HUES6 (cell line): ENCODE measurements at regions not wholly inside any gene's neighbourhood (a gene's known extent, or its start where the extent isn't known, plus 50 kb on each side); places are given as distances from the start of the nearest gene placed in this dataset.
"Not testable (repeated sequence)": the region's sequence is repeated elsewhere in the genome, so short reads cannot be mapped to it uniquely, and the experiment has no call there.

Source experiments
- H3K27ac ChIP-seq: 2 replicates; pipeline ENCODE4 v1.7.0; 2013; ENCODE audit warnings: low read depth, mild to moderate bottlenecking, low read length, inconsistent platforms
- H3K27me3 ChIP-seq: 2 replicates; pipeline ENCODE4 v1.6.1; 2013; ENCODE audit warnings: low read length; ENCODE audit not compliant: control insufficient read depth, insufficient read depth
- H3K36me3 ChIP-seq: 2 replicates; pipeline ENCODE4 v1.6.1; 2013; ENCODE audit warnings: low read length; ENCODE audit not compliant: control insufficient read depth, insufficient read depth
- H3K4me1 ChIP-seq: 2 replicates; pipeline ENCODE4 v1.6.1; 2013; ENCODE audit warnings: low read length; ENCODE audit not compliant: control insufficient read depth, insufficient read depth
- H3K4me3 ChIP-seq: 2 replicates; pipeline ENCODE4 v1.5.1; 2013; ENCODE audit warnings: low read depth, low read length
- H3K9ac ChIP-seq: one replicate; pipeline ENCODE4 v1.6.1; 2013; ENCODE audit warnings: mild to moderate bottlenecking, low read length
- H3K9me3 ChIP-seq: 2 replicates; pipeline ENCODE4 v1.6.1; 2013; ENCODE audit warnings: low read depth, low read length; ENCODE audit not compliant: control insufficient read depth, insufficient read depth

DNA sequence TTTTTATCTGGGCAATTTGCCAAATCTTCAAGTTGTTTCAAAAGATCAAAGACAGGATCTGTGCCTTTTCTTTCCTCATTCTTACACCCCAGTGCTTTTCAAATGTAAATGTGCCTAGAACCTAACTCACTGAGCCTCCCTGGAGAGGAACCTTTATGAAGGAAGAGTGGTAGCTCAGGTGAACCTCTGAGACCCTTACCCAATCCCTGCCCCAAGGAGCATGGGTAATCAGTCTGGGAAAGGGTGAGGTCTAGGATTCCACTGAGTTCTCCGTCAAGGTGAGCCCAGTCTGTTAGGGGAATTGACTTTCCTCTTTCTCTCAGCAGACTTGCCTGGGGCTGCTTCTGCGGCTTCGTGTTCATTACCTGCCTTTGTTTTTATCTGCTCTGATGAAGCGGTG, 88.1 kb upstream of the MAP4K4 start:
- H3K4me1 ChIP-seq = peaks cover 5% of the 10 kb centered on the region; the same call in 1 of the 2 replicates
- H3K9me3 ChIP-seq = peaks cover 9% of the 10 kb centered on the region; the same call in 1 of the 2 replicates
- H3K9ac ChIP-seq = no peak overlapping the region
- H3K27me3 ChIP-seq = no peaks in the 10 kb centered on the region
- H3K27ac ChIP-seq = no peak overlapping the region; the same call in 1 of the 2 replicates
- H3K36me3 ChIP-seq = no peaks in the 10 kb centered on the region
- H3K4me3 ChIP-seq = no peak overlapping the region

DNA sequence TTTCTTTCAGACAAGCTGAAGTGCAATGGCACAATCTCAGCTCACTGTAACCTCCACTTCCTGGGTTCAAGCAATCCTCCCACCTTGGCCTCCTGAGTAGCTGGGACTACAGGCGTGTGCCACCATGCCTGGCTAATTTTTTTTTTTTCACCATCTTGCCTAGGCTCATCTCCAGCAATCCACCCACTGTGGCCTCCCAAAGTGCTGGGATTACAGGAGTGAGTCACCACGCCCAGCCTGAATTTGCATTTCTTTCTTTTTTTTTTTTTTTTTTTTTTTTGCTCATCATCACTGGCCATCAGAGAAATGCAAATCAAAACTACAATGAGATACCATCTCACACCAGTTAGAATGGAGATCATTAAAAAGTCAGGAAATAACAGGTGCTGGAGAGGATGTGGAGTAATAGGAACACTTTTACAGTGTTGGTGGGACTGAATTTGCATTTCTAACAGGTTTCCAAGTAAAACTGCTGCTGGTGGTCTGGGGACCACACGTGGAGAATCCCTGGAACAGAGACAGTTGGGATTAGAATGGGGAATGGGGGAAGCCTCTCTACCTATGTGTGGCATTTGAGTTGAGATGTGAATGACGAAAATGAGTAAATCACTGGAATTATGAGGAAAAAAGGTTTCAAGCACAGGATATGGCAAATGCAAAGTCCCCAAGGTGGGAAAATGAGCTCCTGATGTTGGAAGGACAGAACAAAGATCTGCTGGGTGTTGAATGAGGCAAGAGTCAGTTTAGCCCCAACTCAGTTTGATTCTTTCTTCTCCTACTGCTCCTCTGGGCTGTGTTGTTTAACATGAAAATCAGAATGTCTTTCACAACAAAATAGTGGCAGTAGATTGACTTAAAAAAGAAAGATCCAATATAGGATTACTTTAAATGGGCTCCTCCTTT, 88.8 kb upstream of the MAP4K4 start:
- H3K36me3 ChIP-seq = no peaks in the 10 kb centered on the region
- H3K9me3 ChIP-seq = peaks cover 9% of the 10 kb centered on the region; the same call in 1 of the 2 replicates
- no peaks in the 10 kb centered on the region for H3K27me3 ChIP-seq
- no peak overlapping the region for H3K4me3 ChIP-seq
- H3K4me1 ChIP-seq = peaks cover 5% of the 10 kb centered on the region; the same call in 1 of the 2 replicates
- no peak overlapping the region for H3K9ac ChIP-seq
- H3K27ac ChIP-seq = peak overlapping the region; percentile 9; the same call in 1 of the 2 replicates

DNA sequence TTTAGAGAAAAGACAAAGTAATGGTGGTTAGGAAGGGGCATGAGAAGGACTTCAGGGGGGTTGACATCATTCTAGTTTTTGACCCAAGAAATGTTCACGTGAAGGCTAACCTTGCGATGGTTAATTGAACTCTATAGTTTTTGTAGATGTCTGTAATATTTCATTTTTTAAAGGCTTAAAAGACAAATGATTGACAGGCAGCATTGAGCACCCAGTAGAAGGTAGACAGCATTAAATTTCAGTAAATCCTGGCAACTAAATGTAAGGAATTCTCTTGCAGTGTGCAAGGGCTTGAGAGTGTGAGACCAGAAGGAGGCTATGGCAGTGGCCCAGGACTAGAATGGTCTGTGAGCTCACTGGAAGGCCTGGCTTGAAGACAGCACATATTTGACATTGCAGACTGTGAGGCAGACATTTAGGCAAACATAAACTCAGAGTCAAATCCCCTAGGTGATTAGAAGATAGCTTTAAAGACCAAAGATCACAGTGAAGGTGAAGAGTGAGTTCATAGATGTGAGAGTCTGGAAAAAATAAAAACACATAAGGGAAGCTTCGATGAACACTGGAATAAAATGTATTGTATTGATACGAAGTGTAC, 100.1 kb upstream of the MAP4K4 start:
- no peak overlapping the region for H3K4me3 ChIP-seq

DNA sequence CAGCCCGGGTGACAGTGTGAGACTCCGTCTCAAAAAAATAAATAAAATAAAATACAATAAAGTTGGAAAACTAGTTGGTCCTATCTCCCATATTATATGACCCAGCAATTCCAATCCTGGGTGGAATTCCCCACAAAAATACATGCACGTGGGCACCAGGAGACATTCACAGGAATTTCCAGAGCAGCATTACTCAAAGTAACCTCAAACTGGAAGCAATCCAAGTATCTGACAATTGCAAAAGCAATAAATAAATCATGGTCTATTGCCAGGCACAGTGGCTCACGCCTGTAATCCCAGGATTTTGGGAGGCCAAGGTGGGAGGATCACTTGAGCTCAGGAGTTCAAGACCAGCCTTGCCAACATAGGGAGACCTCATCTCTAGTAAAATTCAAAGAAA, 101.2 kb upstream of the MAP4K4 start:
- Histone ChIP-seq H3K9ac (no peak overlapping the region), H3K4me1 (no peaks in the 10 kb centered on the region), H3K36me3 (no peaks in the 10 kb centered on the region)

More for the DNA sequence above, 100.1 kb upstream of the MAP4K4 start:
- Histone ChIP-seq H3K4me1 (no peaks in the 10 kb centered on the region), H3K27ac (no peak overlapping the region), H3K27me3 (no peaks in the 10 kb centered on the region), H3K36me3 (no peaks in the 10 kb centered on the region), H3K9ac (no peak overlapping the region), H3K9me3 (no peaks in the 10 kb centered on the region)

DNA sequence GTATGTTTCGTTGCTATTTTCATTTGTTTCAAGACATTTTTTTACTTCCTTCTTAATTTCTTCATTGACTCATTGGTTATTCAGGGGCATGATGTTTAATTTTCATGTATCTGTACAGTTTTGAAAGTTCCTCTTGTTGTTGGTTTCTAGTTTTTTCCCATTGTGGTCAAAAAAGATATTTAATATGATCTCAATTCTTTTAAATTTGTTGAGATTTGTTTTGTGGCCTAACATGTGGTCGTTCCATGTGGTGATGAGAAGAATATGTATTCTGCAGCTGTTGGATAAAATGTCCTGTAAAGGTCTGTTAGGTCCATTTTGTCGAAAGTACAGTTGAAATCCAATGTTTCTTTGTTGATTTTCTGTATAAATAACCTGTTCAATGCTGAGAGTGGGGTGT, 110.3 kb upstream of the MAP4K4 start:
- no peaks in the 10 kb centered on the region for H3K36me3 ChIP-seq
- H3K27me3 ChIP-seq = no peaks in the 10 kb centered on the region

More for the DNA sequence above, 101.2 kb upstream of the MAP4K4 start:
- no peak overlapping the region for H3K27ac ChIP-seq
- H3K4me3 ChIP-seq = no peak overlapping the region
- H3K27me3 ChIP-seq = no peaks in the 10 kb centered on the region
- H3K9me3 ChIP-seq = no peaks in the 10 kb centered on the region

DNA sequence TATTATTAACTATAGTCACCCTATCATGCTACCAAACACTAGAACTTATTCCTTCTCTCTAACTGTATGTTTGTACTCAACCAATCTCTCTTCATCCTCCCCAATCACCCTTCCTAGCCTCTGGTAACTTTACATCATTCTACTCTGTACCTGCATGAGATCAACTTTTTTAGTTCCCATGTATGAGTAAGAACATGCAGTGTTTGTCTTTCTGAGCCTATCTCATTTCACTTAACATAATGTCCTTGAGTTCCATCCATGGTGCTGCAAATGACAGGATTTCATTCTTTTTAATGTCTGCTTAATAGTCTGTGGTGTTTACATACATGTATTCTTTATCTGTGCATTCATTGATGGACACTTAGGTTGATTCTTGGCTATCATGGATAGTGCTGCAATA, 108.9 kb upstream of the RFX8 start:
- Histone ChIP-seq H3K27ac (no peak overlapping the region), H3K9ac (no peak overlapping the region), H3K4me3 (no peak overlapping the region), H3K36me3 (no peaks in the 10 kb centered on the region), H3K27me3 (no peaks in the 10 kb centered on the region), H3K9me3 (no peaks in the 10 kb centered on the region), H3K4me1 (no peaks in the 10 kb centered on the region)

More for the DNA sequence above, 110.3 kb upstream of the MAP4K4 start:
- no peak overlapping the region for H3K4me3 ChIP-seq
- H3K9ac ChIP-seq = no peak overlapping the region
- H3K4me1 ChIP-seq = no peaks in the 10 kb centered on the region
- no peak overlapping the region for H3K27ac ChIP-seq
- no peaks in the 10 kb centered on the region for H3K9me3 ChIP-seq

DNA sequence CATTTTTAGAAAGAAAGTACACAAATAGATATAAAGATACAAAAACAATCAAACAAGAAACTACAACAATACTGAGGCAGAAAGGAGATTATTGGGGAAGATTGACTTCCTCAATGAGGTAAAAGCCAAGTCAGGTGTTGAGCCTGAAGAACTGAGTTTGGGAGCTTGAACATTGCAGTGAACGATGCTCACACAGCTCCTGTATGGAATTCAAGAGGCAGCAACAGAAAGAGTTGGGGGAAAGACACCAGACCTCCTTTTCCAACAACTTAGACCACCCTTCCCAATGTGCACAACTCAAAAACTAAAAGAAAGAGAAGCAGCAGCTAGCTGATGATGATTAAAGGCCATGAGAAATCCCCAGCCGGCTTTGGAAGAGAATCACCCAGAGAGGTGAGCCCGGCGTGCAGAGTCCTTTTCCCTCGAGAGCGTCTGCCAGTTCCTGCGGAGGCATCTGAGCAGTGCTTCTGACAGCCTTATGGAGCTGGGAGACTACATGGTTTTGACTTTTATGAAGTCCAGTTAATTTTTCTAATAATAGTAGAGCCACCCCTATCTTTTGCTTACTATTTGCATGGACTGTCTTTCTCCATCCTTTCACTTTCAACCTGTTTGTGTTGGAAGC, 106.9 kb upstream of the RFX8 start:
- no peak overlapping the region for H3K4me3 ChIP-seq
- H3K27ac ChIP-seq = no peak overlapping the region
- H3K9me3 ChIP-seq = no peaks in the 10 kb centered on the region

DNA sequence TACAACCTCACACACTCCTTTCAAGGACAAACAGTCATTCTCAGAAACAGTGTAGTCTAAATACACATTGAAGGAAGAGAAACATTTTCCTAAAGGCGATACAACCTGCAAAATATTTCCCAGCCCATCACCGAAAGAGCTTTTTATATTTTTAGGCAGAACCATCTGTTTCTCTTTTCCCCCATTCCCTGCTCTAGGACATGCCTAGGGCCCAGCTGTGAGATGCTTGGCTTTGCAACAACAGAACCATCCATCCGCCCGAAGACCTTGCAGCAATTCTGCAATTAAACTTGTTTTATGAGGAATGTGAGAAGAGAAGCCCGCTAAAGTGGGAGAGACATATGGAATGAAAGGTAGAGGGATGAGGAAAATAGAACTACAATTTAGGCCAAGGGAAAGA, 105.6 kb upstream of the RFX8 start:
- no peaks in the 10 kb centered on the region for H3K9me3 ChIP-seq
- no peaks in the 10 kb centered on the region for H3K4me1 ChIP-seq

More for the DNA sequence above, 106.9 kb upstream of the RFX8 start:
- Histone ChIP-seq H3K9ac (no peak overlapping the region), H3K27me3 (no peaks in the 10 kb centered on the region), H3K36me3 (no peaks in the 10 kb centered on the region), H3K4me1 (no peaks in the 10 kb centered on the region)

DNA sequence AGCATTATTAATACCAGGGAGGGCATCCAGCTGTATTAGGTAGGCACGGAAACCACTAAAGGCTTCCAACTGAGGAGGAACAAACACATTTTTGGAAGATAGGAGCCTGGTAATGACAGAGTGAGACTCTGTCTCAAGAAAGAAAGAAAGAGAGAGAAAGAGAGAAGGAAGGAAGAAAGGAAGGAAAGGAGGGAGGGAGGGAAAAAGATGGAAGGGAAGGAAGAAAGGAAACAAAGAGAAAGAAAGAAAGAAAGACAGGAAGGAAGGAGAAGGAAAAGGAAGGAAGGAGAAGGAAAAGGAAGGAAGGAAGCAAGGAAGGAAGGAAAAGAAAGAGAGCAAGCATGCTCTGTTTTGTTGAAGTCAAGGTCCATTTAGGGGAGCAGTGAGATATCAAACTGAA, 103.8 kb upstream of the RFX8 start:
- no peaks in the 10 kb centered on the region for H3K9me3 ChIP-seq
- H3K4me1 ChIP-seq = no peaks in the 10 kb centered on the region
- no peak overlapping the region for H3K27ac ChIP-seq
- H3K9ac ChIP-seq = no peak overlapping the region
- no peaks in the 10 kb centered on the region for H3K27me3 ChIP-seq
- no peak overlapping the region for H3K4me3 ChIP-seq
- H3K36me3 ChIP-seq = no peaks in the 10 kb centered on the region

More for the DNA sequence above, 105.6 kb upstream of the RFX8 start:
- Histone ChIP-seq H3K27ac (no peak overlapping the region), H3K9ac (no peak overlapping the region), H3K4me3 (no peak overlapping the region), H3K27me3 (no peaks in the 10 kb centered on the region), H3K36me3 (no peaks in the 10 kb centered on the region)

DNA sequence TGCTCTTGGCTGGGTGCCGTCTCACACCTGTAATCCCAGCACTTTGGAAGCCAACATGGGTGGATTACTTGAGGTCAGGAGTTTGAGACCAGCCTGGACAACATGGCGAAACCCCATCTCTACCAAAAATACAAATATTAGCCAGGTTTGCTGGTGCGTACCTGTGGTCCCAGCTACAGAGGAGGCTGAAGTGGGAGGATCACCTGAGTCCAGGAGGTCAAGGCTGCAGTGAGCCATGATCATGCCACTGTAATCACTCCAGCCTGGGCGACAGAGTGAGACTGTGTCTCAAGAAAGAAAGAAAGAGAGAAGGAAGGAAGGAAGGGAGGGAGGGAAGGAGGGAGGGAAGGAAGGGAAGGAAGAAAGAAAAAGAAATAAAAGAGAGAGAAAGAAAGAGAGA, 103.2 kb upstream of the RFX8 start:
- H3K36me3 ChIP-seq, H3K9me3 ChIP-seq, H3K27me3 ChIP-seq: not testable (repeated sequence)

DNA sequence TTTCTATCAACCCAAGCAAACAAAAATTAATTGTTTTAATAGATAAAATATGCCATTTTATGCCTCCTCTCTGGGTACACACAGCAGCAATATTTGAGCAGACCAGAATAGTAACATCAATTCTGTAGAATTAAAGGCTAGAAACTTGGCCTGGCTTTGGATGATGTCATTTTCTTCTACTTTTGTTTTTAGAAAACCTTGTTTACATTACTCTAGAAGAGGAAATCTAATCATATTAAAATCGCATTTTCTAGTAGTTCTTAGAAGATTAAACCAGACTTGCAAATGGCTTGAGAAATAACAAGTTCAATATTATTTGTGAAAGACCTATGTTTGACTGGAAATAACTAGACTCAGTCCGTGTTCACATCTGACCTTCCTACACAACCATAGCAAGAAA, 102.3 kb upstream of the RFX8 start:
- no peaks in the 10 kb centered on the region for H3K36me3 ChIP-seq
- no peaks in the 10 kb centered on the region for H3K4me1 ChIP-seq
- no peak overlapping the region for H3K9ac ChIP-seq

More for the DNA sequence above, 103.2 kb upstream of the RFX8 start:
- H3K4me1 ChIP-seq, H3K9ac ChIP-seq, H3K27ac ChIP-seq, H3K4me3 ChIP-seq: not testable (repeated sequence)

More for the DNA sequence above, 102.3 kb upstream of the RFX8 start:
- H3K27ac ChIP-seq = no peak overlapping the region
- H3K27me3 ChIP-seq = no peaks in the 10 kb centered on the region
- H3K4me3 ChIP-seq = no peak overlapping the region
- H3K9me3 ChIP-seq = no peaks in the 10 kb centered on the region
